ENCODE measurements at regions not wholly inside any gene's neighbourhood (a gene's known extent, or its start where the extent isn't known, plus 50 kb on each side); places are given as distances from the start of the nearest gene placed in this dataset.

GRCh38 chr2:193270816-193271215 is 1076.1 kb upstream of the TMEFF2 start:
- Histone ChIP-seq H3K79me2 (ENCODE audit: low read length) (no peaks in the 10 kb centered on the region), H3K27ac (ENCODE audit: low read length) (no peak overlapping the region), H3K36me3 (ENCODE audit: low read depth, low read length) (no peaks in the 10 kb centered on the region), H3K9me2 (replicated peaks; ENCODE audit: low read length) (no peaks in the 10 kb centered on the region), H3K27me3 (ENCODE audit: low read length) (no peaks in the 10 kb centered on the region), H3F3A (ENCODE audit: low read length, unreplicated experiment) (no peaks in the 10 kb centered on the region), H2AFZ (ENCODE audit: low read length) (no peak overlapping the region), H3K9me3 (ENCODE audit: low read length) (no peaks in the 10 kb centered on the region), H3K9ac (ENCODE audit: low read length) (no peak overlapping the region), H4K20me1 (ENCODE audit: low read length) (no peaks in the 10 kb centered on the region), H3K4me1 (ENCODE audit: insufficient read depth, low read length) (no peaks in the 10 kb centered on the region), H3K4me2 (ENCODE audit: low read length) (no peak overlapping the region), H3K4me3 (ENCODE audit: low read length) (no peak overlapping the region)
- ATAC-seq (no peak), DNase-seq (no peak)
- ChIA-PET POLR2A (ENCODE audit: unreplicated experiment) (no interaction called here), CTCF (no interaction called here)
- no TSS peak for BruUV-seq (replicated peaks)
- TF ChIP-seq EZH2phosphoT487 (IDR thresholded peaks at IDR 0.05; ENCODE audit: borderline replicate concordance, low read length) (no peak), CTCF (conservative IDR thresholded peaks at IDR 0.05; ENCODE audit: low read depth, low read length) (no peak), EZH2 (IDR thresholded peaks at IDR 0.05; ENCODE audit: low read length, unreplicated experiment) (no peak)
- intact Hi-C loops (cut with micrococcal nuclease): no loop called here

DNA sequence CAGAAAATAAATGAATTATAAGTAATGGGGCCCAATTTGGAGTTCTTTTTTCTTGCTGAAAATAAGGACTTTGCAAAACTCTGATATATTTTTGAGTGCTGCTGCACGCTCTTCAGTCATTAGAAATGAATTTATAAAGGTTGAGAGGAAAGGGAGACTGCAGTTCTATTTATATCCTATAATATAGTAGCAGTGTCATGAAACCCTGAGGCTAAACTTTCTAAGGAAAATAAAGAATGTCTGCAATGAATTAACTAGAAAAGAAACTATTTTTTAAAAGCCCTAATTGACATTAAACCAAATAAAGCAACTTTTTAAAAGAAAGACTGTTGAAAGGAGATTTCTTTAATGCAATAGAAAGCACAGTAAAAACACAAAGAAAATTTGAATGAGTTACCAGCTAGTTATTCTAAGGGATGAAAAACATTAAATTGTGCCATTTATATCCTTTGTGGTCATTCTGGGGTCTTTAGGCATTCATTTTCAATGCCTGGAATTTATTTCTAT is 1072.8 kb upstream of the TMEFF2 start:
- POLR2A ChIA-PET (ENCODE audit: unreplicated experiment): no interaction called here
- no peak overlapping the region for H3K4me2 ChIP-seq (ENCODE audit: low read length)
- H3K9me2 ChIP-seq (replicated peaks; ENCODE audit: low read length): no peaks in the 10 kb centered on the region
- H3K36me3 ChIP-seq (ENCODE audit: low read depth, low read length): no peaks in the 10 kb centered on the region
- H3K9me3 ChIP-seq (ENCODE audit: low read length): no peaks in the 10 kb centered on the region
- intact Hi-C loops (cut with micrococcal nuclease): no loop called here
- BruUV-seq (replicated peaks): no TSS peak
- no peak overlapping the region for H3K4me3 ChIP-seq (ENCODE audit: low read length)
- no peak overlapping the region for H2AFZ ChIP-seq (ENCODE audit: low read length)
- no peak for ATAC-seq
- no peak overlapping the region for H3K9ac ChIP-seq (ENCODE audit: low read length)
- DNase-seq: no peak
- TF ChIP-seq EZH2 (IDR thresholded peaks at IDR 0.05; ENCODE audit: low read length, unreplicated experiment) (no peak), EZH2phosphoT487 (IDR thresholded peaks at IDR 0.05; ENCODE audit: borderline replicate concordance, low read length) (no peak), CTCF (conservative IDR thresholded peaks at IDR 0.05; ENCODE audit: low read depth, low read length) (no peak)
- H3K27me3 ChIP-seq (ENCODE audit: low read length): no peaks in the 10 kb centered on the region
- H3K79me2 ChIP-seq (ENCODE audit: low read length): no peaks in the 10 kb centered on the region
- H3K4me1 ChIP-seq (ENCODE audit: insufficient read depth, low read length): no peaks in the 10 kb centered on the region
- no peaks in the 10 kb centered on the region for H4K20me1 ChIP-seq (ENCODE audit: low read length)
- H3F3A ChIP-seq (ENCODE audit: low read length, unreplicated experiment): no peaks in the 10 kb centered on the region
- CTCF ChIA-PET: no interaction called here
- H3K27ac ChIP-seq (ENCODE audit: low read length): no peak overlapping the region

GRCh38 chr2:193253014-193253530 is 1058.3 kb upstream of the TMEFF2 start:
- Histone ChIP-seq H3K4me2 (ENCODE audit: low read length) (no peak overlapping the region), H3K4me3 (ENCODE audit: low read length) (no peak overlapping the region), H3K27me3 (ENCODE audit: low read length) (no peaks in the 10 kb centered on the region), H3K4me1 (ENCODE audit: insufficient read depth, low read length) (no peaks in the 10 kb centered on the region), H4K20me1 (ENCODE audit: low read length) (no peaks in the 10 kb centered on the region), H3K9ac (ENCODE audit: low read length) (no peak overlapping the region), H3K27ac (ENCODE audit: low read length) (no peak overlapping the region), H2AFZ (ENCODE audit: low read length) (no peak overlapping the region), H3K36me3 (ENCODE audit: low read depth, low read length) (no peaks in the 10 kb centered on the region), H3K9me2 (replicated peaks; ENCODE audit: low read length) (no peaks in the 10 kb centered on the region), H3K9me3 (ENCODE audit: low read length) (no peaks in the 10 kb centered on the region), H3K79me2 (ENCODE audit: low read length) (no peaks in the 10 kb centered on the region), H3F3A (ENCODE audit: low read length, unreplicated experiment) (no peaks in the 10 kb centered on the region)
- CTCF ChIA-PET: no interaction called here
- ATAC-seq (no peak), DNase-seq (no peak)
- intact Hi-C loops (cut with micrococcal nuclease): no loop called here
- POLR2A ChIA-PET (ENCODE audit: unreplicated experiment): no interaction called here
- BruUV-seq (replicated peaks): no TSS peak
- no peak for TF ChIP-seq EZH2phosphoT487 (IDR thresholded peaks at IDR 0.05; ENCODE audit: borderline replicate concordance, low read length)
- TF ChIP-seq EZH2 (IDR thresholded peaks at IDR 0.05; ENCODE audit: low read length, unreplicated experiment): no peak
- no peak for TF ChIP-seq CTCF (conservative IDR thresholded peaks at IDR 0.05; ENCODE audit: low read depth, low read length)
